GM23338 (cell line): ENCODE measurements at regions not wholly inside any gene's neighbourhood (a gene's known extent, or its start where the extent isn't known, plus 50 kb on each side); places are given as distances from the start of the nearest gene placed in this dataset.

Experiments used
- ATAC-seq: fragments of 200-7000 bp; cut with Tn5 transposase; 3 replicates; pipeline ENCODE4 v1.9.1; 2020
- DNase-seq: peaks from one replicate; pipeline ENCODE4 v3.0.0-alpha.2; 2015; ENCODE audit warnings: low spot score
- H2AFZ ChIP-seq: fragments of 200-600 bp; sonication (generic); 2 replicates; pipeline ENCODE4 v1.8.0; 2016; ENCODE audit warnings: antibody characterized with exemption, mild to moderate bottlenecking, moderate library complexity
- H3F3A ChIP-seq: fragments of 200-600 bp; sonication (generic); replicated peaks from 2 replicates; pipeline ENCODE4 v1.8.0; 2017; ENCODE audit warnings: antibody characterized with exemption, mixed run types, low read depth
- H3K27ac ChIP-seq: fragments of 200-600 bp; sonication (generic); 2 replicates; pipeline ENCODE4 v1.6.1; 2016; ENCODE audit warnings: low read depth
- H3K27me3 ChIP-seq: fragments of 200-600 bp; sonication (generic); 2 replicates; pipeline ENCODE4 v1.8.0; 2016; ENCODE audit warnings: mild to moderate bottlenecking, mixed run types, moderate library complexity; ENCODE audit not compliant: insufficient read depth
- H3K36me3 ChIP-seq: fragments of 200-600 bp; sonication (generic); 2 replicates; pipeline ENCODE4 v1.8.0; 2016; ENCODE audit warnings: mild to moderate bottlenecking; ENCODE audit not compliant: insufficient read depth
- H3K4me1 ChIP-seq: fragments of 200-600 bp; sonication (generic); 2 replicates; pipeline ENCODE4 v1.8.0; 2016; ENCODE audit warnings: mild to moderate bottlenecking, moderate library complexity; ENCODE audit not compliant: insufficient read depth
- H3K4me2 ChIP-seq: fragments of 200-600 bp; sonication (generic); 2 replicates; pipeline ENCODE4 v1.7.1; 2017; ENCODE audit warnings: mixed run types
- H3K4me3 ChIP-seq: fragments of 200-600 bp; sonication (generic); 2 replicates; pipeline ENCODE4 v1.6.1; 2016; ENCODE audit warnings: mixed run types
- H3K79me2 ChIP-seq: fragments of 200-600 bp; sonication (generic); replicated peaks from 2 replicates; pipeline ENCODE4 v1.8.0; 2017; ENCODE audit warnings: mild to moderate bottlenecking; ENCODE audit not compliant: insufficient read depth
- H3K9me2 ChIP-seq: fragments of 200-600 bp; sonication (generic); 2 replicates; pipeline ENCODE4 v1.8.0; 2017; ENCODE audit not compliant: insufficient read depth
- H4K20me1 ChIP-seq: fragments of 200-600 bp; sonication (generic); replicated peaks from 2 replicates; pipeline ENCODE4 v1.8.0; 2017; ENCODE audit warnings: mild to moderate bottlenecking; ENCODE audit not compliant: insufficient read depth
- H3K27ac Mint-ChIP-seq: 2 replicates; pipeline ENCODE4 v1.8.0; 2020; ENCODE audit warnings: inconsistent platforms, mild to moderate bottlenecking, moderate library complexity, mixed read lengths
- H3K27me3 Mint-ChIP-seq: 3 replicates; pipeline ENCODE4 v1.8.0; 2022; ENCODE audit warnings: low read depth, mild to moderate bottlenecking, moderate library complexity, mixed read lengths, inconsistent platforms; ENCODE audit not compliant: insufficient read depth, poor library complexity
- H3K36me3 Mint-ChIP-seq: 3 replicates; pipeline ENCODE4 v1.8.0; 2021; ENCODE audit warnings: low read depth, mild to moderate bottlenecking, inconsistent platforms, moderate library complexity, mixed read lengths
- H3K4me1 Mint-ChIP-seq: 3 replicates; pipeline ENCODE4 v1.8.0; 2020; ENCODE audit warnings: mild to moderate bottlenecking, inconsistent platforms, mixed read lengths
- H3K4me3 Mint-ChIP-seq: 3 replicates; pipeline ENCODE4 v1.8.0; 2021; ENCODE audit warnings: moderate library complexity, mild to moderate bottlenecking, inconsistent platforms, mixed read lengths
- H3K9me3 Mint-ChIP-seq: 3 replicates; pipeline ENCODE4 v1.8.0; 2020; ENCODE audit warnings: moderate library complexity, mild to moderate bottlenecking, inconsistent platforms, mixed read lengths
- CREB1 ChIP-seq: fragments of 250-450 bp; sonication (Bioruptor Pico); IDR thresholded peaks from 2 replicates; pipeline ENCODE4 v1.5.0; 2020; ENCODE audit warnings: low read depth, mild to moderate bottlenecking, moderate library complexity
- CTCF ChIP-seq, 2 experiments: fragments of 200-600 bp in 1 of 2; sonication (generic) in 1 of 2; conservative IDR thresholded peaks; 2 replicates each; pipeline versions ENCODE4 v1.5.1 to v1.6.1; 2016 to 2017; ENCODE audit warnings: antibody characterized with exemption in 2 of 2, low read depth in 2 of 2, mild to moderate bottlenecking in 2 of 2, moderate library complexity in 1 of 2
- EZH2phosphoT487 ChIP-seq: fragments of 200-600 bp; sonication (generic); IDR thresholded peaks from one replicate; pipeline ENCODE4 v1.8.1; 2018; ENCODE audit warnings: antibody characterized with exemption; ENCODE audit not compliant: unreplicated experiment
- NANOG ChIP-seq: IDR thresholded peaks from 2 replicates; pipeline ENCODE4 v1.6.1; 2016; ENCODE audit warnings: antibody characterized with exemption, borderline replicate concordance
- REST ChIP-seq: IDR thresholded peaks from one replicate; pipeline ENCODE4 v1.6.1; 2018; ENCODE audit warnings: antibody characterized with exemption; ENCODE audit not compliant: unreplicated experiment
- STAT1 ChIP-seq: IDR thresholded peaks from one replicate; pipeline ENCODE4 v1.6.1; 2016; ENCODE audit warnings: antibody characterized with exemption; ENCODE audit not compliant: unreplicated experiment
- ZNF462 ChIP-seq: fragments of 250-450 bp; sonication (Bioruptor Pico); IDR thresholded peaks from 2 replicates; pipeline ENCODE4 v1.5.0; 2020; ENCODE audit warnings: mild to moderate bottlenecking, moderate library complexity
- TF ChIP-seq, protein P1 (sequence below): IDR thresholded peaks from 2 replicates; pipeline ENCODE4 v1.6.1; 2016; ENCODE audit warnings: antibody characterized with exemption

DNA sequence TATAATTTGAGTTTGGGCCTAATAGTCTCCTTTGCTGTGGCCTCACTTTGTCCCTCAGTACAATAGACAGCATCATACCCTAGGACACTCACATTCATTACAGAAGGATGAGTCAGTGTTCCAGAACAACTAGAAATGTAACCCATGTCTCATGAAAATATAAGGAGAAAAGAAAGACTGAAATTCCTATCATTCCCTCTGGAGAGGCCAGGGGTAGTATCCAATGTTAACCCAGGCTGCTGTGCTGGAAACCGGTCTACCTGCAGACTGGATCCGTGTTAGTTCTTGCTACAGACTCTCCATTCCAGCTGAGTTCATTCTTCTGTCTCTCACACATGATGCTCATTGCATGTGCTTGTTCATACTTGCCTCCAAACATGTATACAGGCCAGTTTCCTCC lies 75.8 kb upstream of the HOXC13 start:
- Mint-ChIP-seq H3K4me1 (peaks cover 5% of the 10 kb centered on the region), H3K4me3 (no peak overlapping the region), H3K36me3 (no peaks in the 10 kb centered on the region), H3K27me3 (peaks cover 4% of the 10 kb centered on the region), H3K9me3 (no peaks in the 10 kb centered on the region), H3K27ac (no peak overlapping the region)
- Histone ChIP-seq H3K4me3 (no peak overlapping the region), H3K79me2 (no peaks in the 10 kb centered on the region), H3K36me3 (no peaks in the 10 kb centered on the region), H3F3A (no peaks in the 10 kb centered on the region), H4K20me1 (no peaks in the 10 kb centered on the region), H3K4me2 (no peak overlapping the region), H3K27ac (no peak overlapping the region), H2AFZ (no peak overlapping the region), H3K9me2 (no peaks in the 10 kb centered on the region; the same call in 1 of the 2 replicates), H3K4me1 (no peaks in the 10 kb centered on the region), H3K27me3 (no peaks in the 10 kb centered on the region; the same call in 1 of the 2 replicates)
- DNase-seq (no peak), ATAC-seq (no peak)
- TF ChIP-seq NANOG (no peak), REST (no peak), STAT1 (no peak)
- TF ChIP-seq, protein P1, sequence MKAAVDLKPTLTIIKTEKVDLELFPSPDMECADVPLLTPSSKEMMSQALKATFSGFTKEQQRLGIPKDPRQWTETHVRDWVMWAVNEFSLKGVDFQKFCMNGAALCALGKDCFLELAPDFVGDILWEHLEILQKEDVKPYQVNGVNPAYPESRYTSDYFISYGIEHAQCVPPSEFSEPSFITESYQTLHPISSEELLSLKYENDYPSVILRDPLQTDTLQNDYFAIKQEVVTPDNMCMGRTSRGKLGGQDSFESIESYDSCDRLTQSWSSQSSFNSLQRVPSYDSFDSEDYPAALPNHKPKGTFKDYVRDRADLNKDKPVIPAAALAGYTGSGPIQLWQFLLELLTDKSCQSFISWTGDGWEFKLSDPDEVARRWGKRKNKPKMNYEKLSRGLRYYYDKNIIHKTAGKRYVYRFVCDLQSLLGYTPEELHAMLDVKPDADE = no peak

DNA sequence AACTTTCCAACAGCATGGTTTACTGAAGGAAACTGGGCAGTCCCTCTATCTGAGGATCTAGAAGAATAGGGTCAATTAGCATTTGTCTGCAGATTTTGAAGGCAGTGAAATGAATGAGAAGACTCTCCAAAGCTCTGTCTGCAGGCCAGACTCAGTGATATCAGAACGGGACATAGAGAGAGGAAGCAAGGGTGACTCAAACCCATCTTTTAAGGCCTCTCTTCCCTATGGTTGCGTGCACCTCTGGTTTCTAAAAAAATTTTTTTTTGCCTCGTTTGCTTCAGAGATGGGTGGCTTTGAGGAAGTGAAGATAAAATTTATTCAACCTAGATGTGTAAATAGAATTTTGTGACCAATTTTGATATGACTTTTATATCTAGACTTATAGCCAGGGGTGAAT lies 71.9 kb upstream of the HOXC13 start:
- Histone ChIP-seq H3K4me3 (no peak overlapping the region), H3K27ac (no peak overlapping the region), H4K20me1 (no peaks in the 10 kb centered on the region), H3F3A (no peaks in the 10 kb centered on the region), H3K36me3 (no peaks in the 10 kb centered on the region), H2AFZ (no peak overlapping the region), H3K9me2 (no peaks in the 10 kb centered on the region; the same call in 1 of the 2 replicates), H3K4me2 (no peak overlapping the region), H3K27me3 (no peaks in the 10 kb centered on the region; the same call in 1 of the 2 replicates), H3K79me2 (no peaks in the 10 kb centered on the region), H3K4me1 (no peaks in the 10 kb centered on the region)
- ATAC-seq (no peak), DNase-seq (no peak)
- H3K27ac Mint-ChIP-seq = no peak overlapping the region
- H3K36me3 Mint-ChIP-seq = no peaks in the 10 kb centered on the region
- H3K9me3 Mint-ChIP-seq = no peaks in the 10 kb centered on the region
- H3K4me3 Mint-ChIP-seq = no peak overlapping the region
- peaks cover 6% of the 10 kb centered on the region for H3K27me3 Mint-ChIP-seq
- H3K4me1 Mint-ChIP-seq = peaks cover 7% of the 10 kb centered on the region
- TF ChIP-seq EZH2phosphoT487 (no peak), CREB1 (CRISPR knock-in tag) (no peak), CTCF (conservative IDR thresholded peaks at IDR 0.05; ENCODE audit: low read depth in 2 of 2) (no peak), STAT1 (no peak), ZNF462 (CRISPR knock-in tag) (no peak)
- TF ChIP-seq, protein P1 = no peak
